GM19397 (cell line): ENCODE measurements at regions not wholly inside any gene's neighbourhood (a gene's known extent, or its start where the extent isn't known, plus 50 kb on each side); places are given as distances from the start of the nearest gene placed in this dataset.

Experiments
- ATAC-seq: cut with Tn5 transposase; IDR thresholded peaks from one replicate; pipeline ENCODE4 v1.9.1; 2021; ENCODE audit warnings: mild to moderate bottlenecking, moderate library complexity; ENCODE audit not compliant: unreplicated experiment

GRCh38 chr16:6687593-6687992 is 645.1 kb upstream of the RBFOX1 start:
- ATAC-seq, result no peak

GRCh38 chr16:6684076-6684673 is 648.5 kb upstream of the RBFOX1 start:
- no peak for ATAC-seq

GRCh38 chr16:6682142-6682811 is 650.4 kb upstream of the RBFOX1 start:
- ATAC-seq, result no peak

- ATAC-seq, result no peak
These were observed 654.1 kb upstream of the RBFOX1 start for GRCh38 chr16:6678586-6678985.

GRCh38 chr16:6674071-6674470 is 658.6 kb upstream of the RBFOX1 start:
- no peak for ATAC-seq

GRCh38 chr16:6672507-6672906 is 660.1 kb upstream of the RBFOX1 start:
- ATAC-seq, result no peak

GRCh38 chr16:6667393-6667792 is 665.3 kb upstream of the RBFOX1 start:
- no peak for ATAC-seq

- no peak for ATAC-seq
These were observed 667.5 kb upstream of the RBFOX1 start for GRCh38 chr16:6665126-6665525.

- ATAC-seq, result no peak
These were observed 669.0 kb upstream of the RBFOX1 start for GRCh38 chr16:6663668-6664067.

GRCh38 chr16:6656760-6657159 is 675.9 kb upstream of the RBFOX1 start:
- no peak for ATAC-seq

GRCh38 chr16:6646891-6647290 is 685.8 kb upstream of the RBFOX1 start:
- ATAC-seq, result no peak

- no peak for ATAC-seq
These were observed 686.7 kb upstream of the RBFOX1 start for GRCh38 chr16:6645768-6646568.

- ATAC-seq, result no peak
These were observed 687.7 kb upstream of the RBFOX1 start for GRCh38 chr16:6644916-6645315.

GRCh38 chr16:6643080-6643686 is 689.5 kb upstream of the RBFOX1 start:
- ATAC-seq, result no peak

GRCh38 chr16:6642271-6642670 is 690.4 kb upstream of the RBFOX1 start:
- no peak for ATAC-seq

- no peak for ATAC-seq
These were observed 691.6 kb upstream of the RBFOX1 start for GRCh38 chr16:6641091-6641490.

GRCh38 chr16:6636457-6636856 is 696.2 kb upstream of the RBFOX1 start:
- no peak for ATAC-seq

GRCh38 chr16:6634151-6634550 is 698.5 kb upstream of the RBFOX1 start:
- no peak for ATAC-seq

- no peak for ATAC-seq
These were observed 699.2 kb upstream of the RBFOX1 start for GRCh38 chr16:6633456-6633855.

- no peak for ATAC-seq
These were observed 703.5 kb upstream of the RBFOX1 start for GRCh38 chr16:6629110-6629509.

GRCh38 chr16:6625606-6626005 is 707.0 kb upstream of the RBFOX1 start:
- ATAC-seq, result no peak

GRCh38 chr16:6618874-6619273 is 713.8 kb upstream of the RBFOX1 start:
- ATAC-seq, result no peak
